Gastroesophageal sphincter (tissue), 3 donors: ENCODE measurements at regions not wholly inside any gene's neighbourhood (a gene's known extent, or its start where the extent isn't known, plus 50 kb on each side); places are given as distances from the start of the nearest gene placed in this dataset.

ENCODE experiments used
- EP300 ChIP-seq: sonication (generic); formaldehyde crosslinking; IDR thresholded peaks from one replicate; pipeline ENCODE4 v1.6.1; 2017; ENCODE audit warnings: antibody characterized with exemption, mild to moderate bottlenecking
- POLR2A ChIP-seq, 2 donors: fragments of 450-650 bp; IDR thresholded peaks; one replicate each; pipeline ENCODE4 v1.6.1; 2017; ENCODE audit warnings: antibody characterized with exemption in 2 of 2, mild to moderate bottlenecking in 2 of 2, moderate library complexity in 1 of 2
- POLR2AphosphoS5 ChIP-seq: sonication (generic); formaldehyde crosslinking; IDR thresholded peaks from one replicate; pipeline ENCODE4 v1.6.1; 2017; ENCODE audit warnings: antibody characterized with exemption
- TF ChIP-seq, protein P1 (sequence below), 4 experiments: fragments of 200-600 bp in 2 of 4; fragments of 450-650 bp in 2 of 4; sonication (generic) in 1 of 4; IDR thresholded peaks; one replicate each; pipeline ENCODE4 v1.5.1; 2017 to 2019; ENCODE audit warnings: antibody characterized with exemption in 4 of 4, mild to moderate bottlenecking in 2 of 4, moderate library complexity in 2 of 4

DNA sequence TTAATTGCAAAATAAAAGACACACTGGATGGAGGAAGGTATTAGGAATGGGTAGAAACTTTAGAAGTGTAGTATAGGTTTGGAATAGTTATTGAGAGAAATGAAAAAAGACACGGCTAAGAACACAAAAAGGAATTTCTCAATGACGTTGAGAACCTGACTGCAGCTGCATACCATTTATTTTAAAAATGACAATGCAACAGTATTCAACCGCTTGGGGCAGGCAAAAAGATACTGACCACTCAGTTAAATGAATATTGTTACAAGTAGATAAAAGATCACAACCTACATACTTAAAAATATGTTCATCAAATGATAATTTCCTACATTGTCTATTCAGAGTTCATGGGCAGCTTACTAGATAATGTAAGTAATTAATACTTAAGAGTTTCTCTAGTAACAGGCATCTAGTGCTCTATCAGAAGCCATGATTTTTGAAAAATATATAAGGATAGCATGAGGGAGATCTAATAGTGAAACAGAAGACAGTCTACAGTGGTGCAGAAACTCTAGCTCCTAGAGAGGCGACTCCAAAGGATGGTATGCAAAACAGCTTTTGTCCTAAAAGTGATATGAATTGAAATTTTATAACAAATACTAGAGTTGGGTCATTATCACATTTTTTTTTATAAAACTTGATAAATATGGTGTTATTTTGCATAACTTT is 216.2 kb upstream of the VEGFC start:
- TF ChIP-seq, protein P1, sequence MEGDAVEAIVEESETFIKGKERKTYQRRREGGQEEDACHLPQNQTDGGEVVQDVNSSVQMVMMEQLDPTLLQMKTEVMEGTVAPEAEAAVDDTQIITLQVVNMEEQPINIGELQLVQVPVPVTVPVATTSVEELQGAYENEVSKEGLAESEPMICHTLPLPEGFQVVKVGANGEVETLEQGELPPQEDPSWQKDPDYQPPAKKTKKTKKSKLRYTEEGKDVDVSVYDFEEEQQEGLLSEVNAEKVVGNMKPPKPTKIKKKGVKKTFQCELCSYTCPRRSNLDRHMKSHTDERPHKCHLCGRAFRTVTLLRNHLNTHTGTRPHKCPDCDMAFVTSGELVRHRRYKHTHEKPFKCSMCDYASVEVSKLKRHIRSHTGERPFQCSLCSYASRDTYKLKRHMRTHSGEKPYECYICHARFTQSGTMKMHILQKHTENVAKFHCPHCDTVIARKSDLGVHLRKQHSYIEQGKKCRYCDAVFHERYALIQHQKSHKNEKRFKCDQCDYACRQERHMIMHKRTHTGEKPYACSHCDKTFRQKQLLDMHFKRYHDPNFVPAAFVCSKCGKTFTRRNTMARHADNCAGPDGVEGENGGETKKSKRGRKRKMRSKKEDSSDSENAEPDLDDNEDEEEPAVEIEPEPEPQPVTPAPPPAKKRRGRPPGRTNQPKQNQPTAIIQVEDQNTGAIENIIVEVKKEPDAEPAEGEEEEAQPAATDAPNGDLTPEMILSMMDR (IDR thresholded peaks at IDR 0.05), result no peak
- TF ChIP-seq POLR2AphosphoS5, result no peak
- no peak for TF ChIP-seq EP300
- TF ChIP-seq POLR2A (IDR thresholded peaks at IDR 0.05), result no peak
